DMS 273 (cell line): ENCODE measurements at regions not wholly inside any gene's neighbourhood (a gene's known extent, or its start where the extent isn't known, plus 50 kb on each side); places are given as distances from the start of the nearest gene placed in this dataset.
"Not testable (repeated sequence)": the region's sequence is repeated elsewhere in the genome, so short reads cannot be mapped to it uniquely, and the experiment has no call there.

Source experiments
- DNase-seq: peaks from one replicate; lab custom pipeline; 2025; ENCODE audit not compliant: unreplicated experiment; lab: John Stamatoyannopoulos, UW

DNA sequence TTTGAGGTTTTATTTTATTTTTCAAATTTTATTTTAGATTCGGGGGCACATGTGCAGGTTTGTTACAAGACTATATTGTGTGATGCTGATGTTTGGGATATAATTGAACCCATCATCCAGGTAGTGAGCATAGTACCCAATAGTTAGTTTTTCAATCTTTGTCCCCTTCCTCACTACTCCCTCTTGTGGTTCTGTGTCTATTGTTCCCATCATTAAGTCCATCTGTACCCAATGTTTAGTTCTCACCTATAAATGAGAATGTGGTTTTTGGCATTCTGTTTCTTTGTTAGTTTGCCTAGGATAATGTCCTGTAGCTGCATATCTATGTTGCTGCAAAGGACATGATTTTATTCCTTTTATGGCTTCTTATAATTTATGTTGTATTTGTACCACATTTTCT is 767.2 kb upstream of the ADGRL3 start:
- DNase-seq, result no peak

DNA sequence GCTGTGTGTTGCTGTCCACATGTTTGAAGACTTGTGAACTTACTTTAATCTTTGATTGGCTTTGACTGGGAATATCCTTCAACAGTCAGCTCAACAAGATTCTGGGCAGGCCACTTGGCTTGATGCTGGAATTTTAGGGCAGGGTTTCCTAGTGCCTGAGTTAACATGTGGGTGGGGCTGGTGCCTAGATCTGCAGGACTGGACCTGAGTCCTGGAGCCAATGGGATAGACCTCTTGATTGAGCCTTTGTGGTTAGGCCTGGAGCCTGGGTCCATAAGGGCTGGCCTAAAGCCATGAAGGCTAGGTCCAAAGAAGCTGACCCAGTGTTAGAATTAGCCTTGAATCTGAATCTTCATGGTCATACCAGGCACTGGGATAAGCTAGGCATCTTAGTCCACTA is 757.1 kb upstream of the ADGRL3 start:
- no peak for DNase-seq

DNA sequence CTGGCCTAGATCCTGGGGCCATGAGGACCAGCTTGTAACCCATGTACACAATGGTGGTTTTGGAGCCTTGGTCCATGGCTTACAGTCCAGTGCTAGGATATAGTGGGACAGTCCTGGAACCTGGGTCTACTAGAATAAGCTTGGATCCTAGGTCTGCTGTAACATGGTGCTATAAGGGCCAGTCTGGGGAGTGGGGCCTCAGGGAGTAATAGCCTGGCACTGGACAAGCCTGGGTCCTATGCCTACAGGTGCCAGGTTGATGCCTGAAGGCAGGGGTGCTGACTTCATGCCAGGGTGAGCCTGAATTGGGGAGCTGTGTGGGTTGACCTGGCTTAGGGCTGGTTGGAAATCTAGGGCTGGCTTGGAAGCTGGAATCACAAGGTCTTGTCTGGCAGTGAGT is 756.3 kb upstream of the ADGRL3 start:
- DNase-seq, result no peak

- DNase-seq, result peak; percentile 2
Observed at GRCh38 chr4:60450054-60450453, 750.1 kb upstream of the ADGRL3 start.

GRCh38 chr4:60452266-60452665 is 747.9 kb upstream of the ADGRL3 start:
- peak; percentile 85 for DNase-seq

DNA sequence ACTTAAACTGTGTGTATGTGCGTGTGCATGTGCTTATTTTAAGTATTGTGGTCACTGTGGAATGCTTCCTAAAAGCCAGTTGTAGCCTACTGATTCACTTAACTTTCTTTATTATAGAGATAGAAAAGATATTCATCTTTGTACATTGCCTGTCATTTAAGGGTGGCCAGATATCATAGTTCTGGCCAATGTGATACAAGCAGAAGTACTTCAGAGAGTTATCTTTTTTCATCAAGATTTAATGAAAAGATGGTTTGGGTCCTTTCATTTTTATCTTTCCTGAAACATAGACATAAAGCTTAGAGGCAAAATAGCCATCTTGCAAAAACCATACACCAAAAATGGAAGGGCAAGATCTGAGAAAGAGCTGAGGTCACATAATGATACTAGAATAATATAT is 744.7 kb upstream of the ADGRL3 start:
- no peak for DNase-seq

DNA sequence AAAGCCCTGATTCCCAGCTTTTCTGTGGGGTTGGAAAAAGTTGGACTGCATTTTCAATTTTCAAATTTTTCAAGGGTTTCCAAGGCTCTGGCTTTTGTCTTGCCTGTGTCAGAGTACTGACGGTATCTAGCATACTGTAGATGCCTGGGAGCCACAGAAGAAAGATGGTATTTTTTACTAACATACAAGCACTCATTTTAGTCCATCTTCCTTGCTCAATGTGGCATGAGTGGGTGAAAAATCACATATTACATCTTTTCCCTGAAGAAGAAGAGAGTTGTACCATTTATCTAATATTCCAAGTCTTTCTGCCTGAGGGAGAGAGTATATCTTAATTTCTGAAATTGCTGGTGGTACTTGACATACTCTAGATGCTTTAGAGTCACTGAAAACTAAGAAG is 738.6 kb upstream of the ADGRL3 start:
- DNase-seq, result no peak

- peak; percentile 42 for DNase-seq
Observed at GRCh38 chr4:60463857-60464502, 736.1 kb upstream of the ADGRL3 start.

DNA sequence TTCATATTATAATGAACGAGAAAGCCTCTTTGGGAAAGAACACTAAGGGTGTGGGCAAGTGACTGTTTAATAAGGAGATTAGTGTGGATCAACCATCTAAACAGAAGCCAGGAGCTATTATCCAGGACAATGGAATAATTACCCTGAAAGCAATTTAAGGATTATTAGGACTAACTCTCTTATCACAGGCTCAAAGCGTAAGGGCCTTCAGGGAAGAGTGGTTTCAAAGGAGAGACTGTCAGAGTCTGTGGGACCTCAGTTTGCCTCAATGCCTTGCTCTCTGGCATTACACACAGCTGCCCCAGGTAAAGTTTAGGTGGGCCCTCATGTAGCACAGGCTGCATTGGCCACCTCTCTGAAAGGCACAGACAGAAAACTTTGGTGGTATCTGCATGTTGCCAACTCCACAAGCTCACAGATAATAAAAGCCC is 717.2 kb upstream of the ADGRL3 start:
- DNase-seq, result no peak

GRCh38 chr4:60485276-60485675 is 714.9 kb upstream of the ADGRL3 start:
- no peak for DNase-seq

DNA sequence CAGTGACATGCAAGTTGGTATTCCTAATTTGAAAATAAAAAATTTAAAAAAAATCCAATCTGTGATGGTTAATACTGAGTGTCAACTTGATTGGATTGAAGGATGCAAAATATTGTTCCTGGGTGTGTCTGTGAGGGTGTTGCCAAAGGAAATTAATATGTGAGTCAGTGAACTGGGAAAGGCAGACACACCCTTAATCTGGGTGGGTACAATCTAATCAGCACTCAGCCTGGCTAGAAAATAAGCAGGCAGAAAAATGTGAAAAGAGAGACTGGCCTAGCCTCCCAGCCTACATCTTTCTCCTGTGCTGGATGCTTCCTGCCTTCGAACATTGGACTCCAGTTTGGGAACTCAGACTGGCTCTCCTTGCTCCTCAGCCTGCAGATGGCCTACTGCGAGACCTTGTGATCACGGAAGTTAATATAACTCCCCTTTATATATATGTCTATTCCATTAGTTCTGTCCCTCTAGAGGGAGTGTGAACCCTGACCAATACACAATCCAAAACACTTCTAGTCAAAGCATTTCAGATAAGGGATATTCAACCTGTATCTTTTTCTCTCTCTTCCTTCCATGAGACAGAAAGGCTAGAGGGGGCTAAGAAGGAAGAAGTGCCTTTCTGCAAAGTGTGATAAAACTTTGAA is 712.9 kb upstream of the ADGRL3 start:
- DNase-seq, result not testable (repeated sequence)

GRCh38 chr4:60500810-60501209 is 699.3 kb upstream of the ADGRL3 start:
- no peak for DNase-seq

DNA sequence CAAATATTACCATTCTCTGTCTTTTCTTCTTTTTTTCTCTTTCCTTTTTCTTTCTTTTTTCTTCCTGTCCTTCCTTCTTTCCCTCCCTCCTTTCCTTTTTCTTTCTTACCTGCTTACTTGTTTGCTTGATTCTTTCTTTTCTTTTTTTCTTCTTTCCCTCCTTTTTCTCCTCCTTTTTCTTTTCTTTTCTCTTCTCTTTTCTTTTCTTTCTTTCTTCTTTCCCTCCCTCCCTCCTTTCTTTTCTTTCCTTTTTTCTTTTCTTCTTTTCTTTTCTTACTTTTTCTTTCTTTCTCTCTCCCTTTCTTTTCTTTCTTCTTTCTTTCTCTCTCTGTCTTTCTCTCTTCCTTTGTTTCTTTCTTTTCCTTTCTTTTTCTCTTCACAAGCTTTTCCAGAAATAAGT is 697.4 kb upstream of the ADGRL3 start:
- DNase-seq, result no peak

DNA sequence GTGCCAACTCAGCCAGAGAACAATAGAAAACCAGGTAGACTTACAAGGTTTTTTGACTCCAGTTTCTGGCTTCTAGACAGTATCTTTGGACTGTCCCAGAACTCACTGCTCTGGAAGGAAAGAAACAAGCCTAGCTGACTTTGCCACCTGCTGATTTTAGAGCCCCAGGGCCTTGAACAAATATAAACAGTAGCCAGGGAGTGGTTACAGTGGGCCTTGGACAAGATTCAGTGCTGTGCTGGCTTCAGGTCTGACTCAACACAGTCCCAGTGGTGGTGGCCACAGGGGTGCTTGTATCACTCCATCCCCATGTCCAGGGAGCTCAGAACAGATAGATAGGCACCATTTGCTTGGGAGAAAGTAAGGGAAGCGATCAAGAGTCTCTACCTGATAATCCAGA is 694.1 kb upstream of the ADGRL3 start:
- DNase-seq, result no peak

GRCh38 chr4:60522265-60522664 is 677.9 kb upstream of the ADGRL3 start:
- DNase-seq, result no peak

DNA sequence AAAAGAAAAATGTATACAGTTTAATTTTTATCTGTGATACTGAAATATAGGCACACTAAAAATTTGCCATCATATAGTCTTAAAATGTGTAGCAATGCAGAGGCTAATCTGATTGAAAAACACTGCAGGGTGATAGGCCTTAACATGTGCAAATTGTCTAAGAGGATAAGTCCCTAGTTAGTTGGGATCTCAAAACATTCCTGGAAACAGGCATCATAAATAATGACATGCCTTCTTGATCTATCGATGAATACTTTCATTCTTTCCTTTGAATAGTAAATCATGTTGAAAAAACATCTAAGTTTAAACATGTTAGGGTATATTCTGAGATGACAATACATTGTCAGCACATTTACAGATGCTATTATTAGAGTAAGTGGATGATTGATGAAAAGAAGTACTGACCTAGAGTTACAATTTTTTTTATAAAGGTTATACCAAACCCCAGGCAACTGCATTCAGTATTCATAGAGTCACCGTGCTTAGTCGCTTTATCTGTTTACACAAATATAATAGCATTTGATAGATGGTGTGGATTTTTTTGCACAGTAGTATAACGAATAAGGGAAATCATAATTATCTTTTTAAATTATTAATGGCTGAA is 668.2 kb upstream of the ADGRL3 start:
- no peak for DNase-seq

GRCh38 chr4:60544981-60545380 is 655.1 kb upstream of the ADGRL3 start:
- DNase-seq, result no peak

- peak; percentile 13 for DNase-seq
Observed at GRCh38 chr4:60562334-60562733, 637.8 kb upstream of the ADGRL3 start.

GRCh38 chr4:60565558-60565957 is 634.6 kb upstream of the ADGRL3 start:
- no peak for DNase-seq

- no peak for DNase-seq
Observed at GRCh38 chr4:60575336-60575735, 624.8 kb upstream of the ADGRL3 start.

DNA sequence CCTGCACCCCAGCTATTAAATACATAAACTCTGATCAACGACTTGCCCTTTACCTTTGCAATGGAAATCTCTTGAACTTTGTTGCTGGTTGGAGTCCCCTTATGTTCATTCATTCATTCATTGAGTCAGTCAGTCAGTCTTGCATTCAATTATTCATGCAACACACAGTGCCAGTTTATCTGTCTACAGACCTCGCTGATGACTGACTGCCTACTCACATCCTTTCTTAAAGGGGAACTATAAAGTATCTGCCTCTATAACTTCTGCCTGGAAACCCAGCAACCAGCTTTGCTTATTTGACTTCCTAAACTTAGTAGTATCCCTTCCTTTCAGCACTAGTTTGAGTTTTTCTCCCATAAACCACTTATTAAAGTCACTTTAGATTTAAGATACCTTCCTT is 620.8 kb upstream of the ADGRL3 start:
- DNase-seq, result no peak

DNA sequence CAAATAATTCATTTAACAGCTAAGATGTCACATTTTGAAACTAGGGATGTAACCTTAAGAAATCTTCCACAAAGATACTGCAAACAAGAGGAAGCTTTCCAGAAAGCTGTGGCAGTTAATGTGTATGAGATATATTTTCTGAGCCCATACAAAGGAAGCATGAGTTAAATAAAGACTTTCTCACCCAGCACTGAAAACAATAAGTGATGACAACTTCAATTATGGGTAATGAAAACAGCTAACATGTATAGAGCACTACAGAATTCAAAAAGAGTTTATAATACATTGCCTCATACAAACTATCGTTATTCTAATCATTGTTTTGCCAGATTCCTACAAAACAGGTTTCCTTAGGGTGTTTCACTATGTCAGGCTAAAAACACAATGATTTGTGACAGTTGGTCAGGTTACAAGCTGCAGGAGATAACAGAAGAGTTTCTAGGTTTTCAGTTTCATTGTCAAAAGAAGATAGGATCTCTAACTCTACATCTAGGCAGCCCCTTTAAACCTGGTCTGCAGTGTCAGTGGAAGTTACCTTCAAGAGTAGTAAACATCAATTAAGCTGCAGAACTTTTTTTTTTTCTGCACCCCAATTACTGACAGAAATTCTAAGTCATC is 618.1 kb upstream of the ADGRL3 start:
- DNase-seq, result no peak
